Cerebellar cortex (tissue), 1 donor: ENCODE measurements at regions not wholly inside any gene's neighbourhood (a gene's known extent, or its start where the extent isn't known, plus 50 kb on each side); places are given as distances from the start of the nearest gene placed in this dataset.

ENCODE experiments used
- DNase-seq: peaks from one replicate; pipeline ENCODE4 v3.0.0-alpha.2; 2015; ENCODE audit warnings: low spot score

GRCh38 chr6:22401206-22401605, 104.4 kb upstream of the PRL start:
- no peak for DNase-seq

GRCh38 chr6:22401932-22402331, 105.1 kb upstream of the PRL start:
- no peak for DNase-seq

GRCh38 chr6:22409486-22409885, 112.7 kb upstream of the PRL start:
- DNase-seq, result no peak

GRCh38 chr6:22411376-22412105, 114.7 kb upstream of the PRL start:
- DNase-seq, result no peak

GRCh38 chr6:22412994-22413393, 116.2 kb upstream of the PRL start:
- DNase-seq, result no peak

- no peak for DNase-seq
Measured at GRCh38 chr6:22413681-22414311, 117.0 kb upstream of the PRL start.

GRCh38 chr6:22418714-22419113, 121.9 kb upstream of the PRL start:
- no peak for DNase-seq

- DNase-seq, result no peak
Measured at GRCh38 chr6:22421198-22421597, 124.4 kb upstream of the PRL start.

- DNase-seq, result no peak
Measured at GRCh38 chr6:22424196-22424595, 127.4 kb upstream of the PRL start.

GRCh38 chr6:22432060-22432459, 135.2 kb upstream of the PRL start:
- DNase-seq, result no peak

- DNase-seq, result no peak
Measured at GRCh38 chr6:22433745-22434144, 135.6 kb upstream of the HDGFL1 start.

GRCh38 chr6:22435151-22435550, 134.2 kb upstream of the HDGFL1 start:
- DNase-seq, result no peak

GRCh38 chr6:22436134-22436533, 133.2 kb upstream of the HDGFL1 start:
- DNase-seq, result no peak

GRCh38 chr6:22437665-22438064, 131.7 kb upstream of the HDGFL1 start:
- no peak for DNase-seq

GRCh38 chr6:22442826-22443225, 126.5 kb upstream of the HDGFL1 start:
- DNase-seq, result no peak

GRCh38 chr6:22444330-22444729, 125.0 kb upstream of the HDGFL1 start:
- no peak for DNase-seq

GRCh38 chr6:22445946-22446345, 123.4 kb upstream of the HDGFL1 start:
- no peak for DNase-seq

- no peak for DNase-seq
Measured at GRCh38 chr6:22447249-22448196, 121.8 kb upstream of the HDGFL1 start.

GRCh38 chr6:22448291-22448711, 121.1 kb upstream of the HDGFL1 start:
- no peak for DNase-seq

- DNase-seq, result no peak
Measured at GRCh38 chr6:22451962-22452361, 117.4 kb upstream of the HDGFL1 start.

- DNase-seq, result no peak
Measured at GRCh38 chr6:22455378-22455777, 114.0 kb upstream of the HDGFL1 start.

GRCh38 chr6:22457996-22458395, 111.4 kb upstream of the HDGFL1 start:
- DNase-seq, result no peak
